HCT116 (cell line): ENCODE measurements at regions not wholly inside any gene's neighbourhood (a gene's known extent, or its start where the extent isn't known, plus 50 kb on each side); places are given as distances from the start of the nearest gene placed in this dataset.
A peak's percentile ranks its signal among the peaks of the same experiment; 100 is the strongest.

ENCODE experiments used
- ATAC-seq: fragments of 200-7000 bp; cut with Tn5 transposase; 2 replicates; pipeline ENCODE4 v1.9.1; 2020; ENCODE audit warnings: mild to moderate bottlenecking, moderate library complexity
- BruUV-seq: library from RNA; stranded (reverse); fragments of 400-500 nt; replicated peaks from 2 replicates; lab custom pipeline; 2021; lab: Mats Ljungman, UMichigan
- CTCF ChIA-PET: fragments of 300-600 bp; sonication (Branson Sonifier 250); formaldehyde crosslinking; loops from one replicate; lab custom pipeline; 2021; ENCODE audit warnings: antibody characterized with exemption; lab: Charles Lee
- POLR2A ChIA-PET: fragments of 300-600, 350-600 bp; sonication (Branson Sonifier 250); formaldehyde crosslinking; loops from one replicate; lab custom pipeline; 2021; ENCODE audit warnings: antibody characterized with exemption; lab: Charles Lee
- RAD21 ChIA-PET, 2 experiments: fragments of 300-600 bp; sonication (Branson Sonifier 250); formaldehyde crosslinking; loops; one replicate each; lab custom pipeline; 2023; ENCODE audit warnings: low total read pairs in 2 of 2; ENCODE audit not compliant: uncharacterized antibody in 2 of 2, unreplicated experiment in 2 of 2, low non-redundant PET in 1 of 2; lab: Charles Lee
- DNase-seq: peaks from one replicate; pipeline ENCODE4 v3.0.0-alpha.2; 2010; ENCODE audit warnings: low read depth, low spot score
- H2AFZ ChIP-seq: fragments of 200-600 bp; shearing (Covaris generic), sonication (generic); 2 replicates; pipeline ENCODE4 v1.6.1; 2017; ENCODE audit warnings: low read depth, mixed run types, mixed read lengths, antibody characterized with exemption, low read length; ENCODE audit not compliant: poor library complexity, severe bottlenecking
- H3K27ac ChIP-seq: 2 replicates; pipeline ENCODE4 v1.5.1; 2012; ENCODE audit warnings: low read depth, low read length
- H3K27me3 ChIP-seq: fragments of 200-600 bp; sonication (generic); 2 replicates; pipeline ENCODE4 v1.6.1; 2016; ENCODE audit warnings: mixed run types, low read length, mixed read lengths; ENCODE audit not compliant: insufficient read depth
- H3K36me3 ChIP-seq, 2 experiments: fragments of 200-500 bp in 1 of 2; fragments of 200-600 bp in 1 of 2; sonication (Bioruptor generic) in 1 of 2; sonication (generic) in 1 of 2; 2 replicates each; pipeline versions ENCODE4 v1.5.1 to v1.6.1; 2014 to 2016; ENCODE audit warnings: low read length in 2 of 2, inconsistent platforms in 1 of 2, mixed read lengths in 1 of 2, mixed run types in 1 of 2; ENCODE audit not compliant: insufficient read depth in 2 of 2, control insufficient read depth in 1 of 2
- H3K4me1 ChIP-seq, 2 experiments: fragments of 200-600 bp in 1 of 2; sonication (generic) in 1 of 2; 2 replicates each; pipeline versions ENCODE4 v1.5.1 to v1.6.1; 2012 to 2017; ENCODE audit warnings: low read length in 2 of 2, inconsistent platforms in 1 of 2, mild to moderate bottlenecking in 1 of 2, mixed read lengths in 1 of 2, mixed run types in 1 of 2, moderate library complexity in 1 of 2; ENCODE audit not compliant: insufficient read depth in 2 of 2, control insufficient read depth in 1 of 2
- H3K4me2 ChIP-seq: fragments of 200-600 bp; sonication (generic); 2 replicates; pipeline ENCODE4 v1.6.1; 2017; ENCODE audit warnings: mixed run types, low read length, mixed read lengths
- H3K4me3 ChIP-seq, 2 experiments: fragments of 200-600 bp in 1 of 2; sonication (generic) in 1 of 2; replicated peaks in 1 of 2; 2 replicates each; pipeline ENCODE4 v1.5.1; 2011 to 2016; ENCODE audit warnings: low read length in 2 of 2, control low read depth in 1 of 2, low read depth in 1 of 2, mild to moderate bottlenecking in 1 of 2, mixed read lengths in 1 of 2, mixed run types in 1 of 2
- H3K79me2 ChIP-seq: fragments of 200-600 bp; sonication (generic); 2 replicates; pipeline ENCODE4 v1.6.1; 2017; ENCODE audit warnings: mild to moderate bottlenecking, mixed run types, low read length, moderate library complexity, mixed read lengths; ENCODE audit not compliant: insufficient read depth
- H3K9ac ChIP-seq: fragments of 200-600 bp; sonication (generic); 2 replicates; pipeline ENCODE4 v1.6.1; 2016; ENCODE audit warnings: low read length, mixed read lengths
- H3K9me2 ChIP-seq: fragments of 200-600 bp; sonication (generic), shearing (Covaris generic); 2 replicates; pipeline ENCODE4 v1.6.1; 2017; ENCODE audit warnings: mixed run types, mild to moderate bottlenecking, moderate library complexity; ENCODE audit not compliant: insufficient read depth
- H3K9me3 ChIP-seq, 2 experiments: fragments of 200-500 bp in 1 of 2; fragments of 200-600 bp in 1 of 2; sonication (Bioruptor generic) in 1 of 2; sonication (generic) in 1 of 2; 2 replicates each; pipeline ENCODE4 v1.6.1; 2014 to 2017; ENCODE audit warnings: low read length in 2 of 2, mixed read lengths in 2 of 2, inconsistent platforms in 1 of 2, low read depth in 1 of 2, mild to moderate bottlenecking in 1 of 2, mixed run types in 1 of 2, moderate library complexity in 1 of 2; ENCODE audit not compliant: control insufficient read depth in 1 of 2, insufficient read depth in 1 of 2
- H4K20me1 ChIP-seq: fragments of 200-600 bp; sonication (generic), shearing (Covaris generic); 2 replicates; pipeline ENCODE4 v1.6.1; 2017; ENCODE audit warnings: mixed run types, mild to moderate bottlenecking, moderate library complexity; ENCODE audit not compliant: insufficient read depth
- ATF3 ChIP-seq: IDR thresholded peaks from 2 replicates; pipeline ENCODE4 v1.6.1; 2012
- CEBPB ChIP-seq: IDR thresholded peaks from 2 replicates; pipeline ENCODE4 v1.6.1; 2012; ENCODE audit warnings: low read depth
- EGR1 ChIP-seq: IDR thresholded peaks from 2 replicates; pipeline ENCODE4 v1.6.1; 2012; ENCODE audit warnings: low read depth
- ELF1 ChIP-seq: IDR thresholded peaks from 2 replicates; pipeline ENCODE4 v1.6.1; 2012; ENCODE audit warnings: low read depth, borderline replicate concordance
- EZH2 ChIP-seq: fragments of 200-600 bp; sonication (generic); IDR thresholded peaks from 2 replicates; pipeline ENCODE4 v1.6.1; 2017; ENCODE audit warnings: antibody characterized with exemption, mixed run types
- FOSL1 ChIP-seq: IDR thresholded peaks from 2 replicates; pipeline ENCODE4 v1.6.1; 2012; ENCODE audit warnings: low read depth
- JUND ChIP-seq: IDR thresholded peaks from 2 replicates; pipeline ENCODE4 v1.6.1; 2012
- POLR2A ChIP-seq: IDR thresholded peaks from 2 replicates; pipeline ENCODE4 v1.7.0; 2011; ENCODE audit warnings: borderline replicate concordance; ENCODE audit not compliant: insufficient read depth, insufficient read length; ENCODE audit errors: extremely low read depth
- RAD21 ChIP-seq: IDR thresholded peaks from 2 replicates; pipeline ENCODE4 v1.6.1; 2012; ENCODE audit warnings: low read depth, mild to moderate bottlenecking
- SIN3A ChIP-seq: IDR thresholded peaks from 2 replicates; pipeline ENCODE4 v1.6.1; 2012; ENCODE audit warnings: low read depth
- SP1 ChIP-seq: IDR thresholded peaks from 2 replicates; pipeline ENCODE4 v1.6.1; 2012; ENCODE audit warnings: low read depth
- SRF ChIP-seq: IDR thresholded peaks from 2 replicates; pipeline ENCODE4 v1.6.1; 2012; ENCODE audit warnings: low read depth
- TCF7L2 ChIP-seq: IDR thresholded peaks from 2 replicates; pipeline ENCODE4 v1.7.0; 2011; ENCODE audit warnings: borderline replicate concordance, inconsistent platforms; ENCODE audit not compliant: insufficient read depth, insufficient read length; ENCODE audit errors: extremely low read depth
- YY1 ChIP-seq: IDR thresholded peaks from 2 replicates; pipeline ENCODE4 v1.6.1; 2011; ENCODE audit warnings: low read length, low read depth, moderate library complexity, mild to moderate bottlenecking; ENCODE audit not compliant: insufficient replicate concordance; ENCODE audit errors: extremely low read depth
- ZBTB33 ChIP-seq: IDR thresholded peaks from 2 replicates; pipeline ENCODE4 v1.6.1; 2011; ENCODE audit warnings: mild to moderate bottlenecking, low read length, moderate library complexity; ENCODE audit not compliant: insufficient replicate concordance; ENCODE audit errors: extremely low read depth
- ZNF274 ChIP-seq: fragments of 200-500 bp; sonication (Bioruptor generic); IDR thresholded peaks from 2 replicates; pipeline ENCODE4 v1.6.1; 2014; ENCODE audit warnings: mild to moderate bottlenecking, low read depth, low read length, inconsistent platforms
- intact Hi-C: fragments of 100-400 bp; cut with micrococcal nuclease; formaldehyde crosslinking; loops from 2 replicates; pipeline ENCODE4 v1.10.0; 2022

GRCh38 chr10:58137813-58138212, 129.9 kb downstream of the IPMK start:
- POLR2A ChIA-PET: no interaction called here
- ATAC-seq (no peak), DNase-seq (no peak)
- Histone ChIP-seq H3K27ac (no peak overlapping the region), H3K9me3 (no peaks in the 10 kb centered on the region), H3K27me3 (no peaks in the 10 kb centered on the region), H3K4me3 (no peak overlapping the region), H3K9me2 (no peaks in the 10 kb centered on the region), H4K20me1 (no peaks in the 10 kb centered on the region), H2AFZ (no peak overlapping the region), H3K4me2 (no peak overlapping the region), H3K79me2 (no peaks in the 10 kb centered on the region), H3K9ac (no peak overlapping the region), H3K36me3 (no peaks in the 10 kb centered on the region), H3K4me1 (no peaks in the 10 kb centered on the region)
- RAD21 ChIA-PET: no interaction called here
- CTCF ChIA-PET: no interaction called here
- no TSS peak for BruUV-seq
- intact Hi-C loops: no loop called here
- TF ChIP-seq ZBTB33 (no peak), TCF7L2 (peak; percentile 98)

GRCh38 chr10:58115218-58116050, 152.3 kb downstream of the IPMK start:
- Histone ChIP-seq H3K9me2 (no peaks in the 10 kb centered on the region), H3K4me2 (no peak overlapping the region), H3K79me2 (no peaks in the 10 kb centered on the region), H3K9me3 (no peaks in the 10 kb centered on the region), H2AFZ (no peak overlapping the region), H3K36me3 (no peaks in the 10 kb centered on the region), H3K4me1 (no peaks in the 10 kb centered on the region), H3K27ac (no peak overlapping the region), H3K27me3 (no peaks in the 10 kb centered on the region), H4K20me1 (no peaks in the 10 kb centered on the region), H3K4me3 (no peak overlapping the region), H3K9ac (no peak overlapping the region)
- DNase-seq: no peak
- ChIA-PET POLR2A (no interaction called here), CTCF (no interaction called here), RAD21 (no interaction called here)
- ATAC-seq: no peak
- no TSS peak for BruUV-seq
- intact Hi-C loops: no loop called here
- TF ChIP-seq SIN3A: no peak
- TF ChIP-seq CEBPB: no peak
- no peak for TF ChIP-seq TCF7L2
- no peak for TF ChIP-seq ZNF274
- no peak for TF ChIP-seq ZBTB33
- TF ChIP-seq SP1: no peak
- TF ChIP-seq YY1: no peak
- TF ChIP-seq ELF1: no peak
- TF ChIP-seq ATF3: no peak
- no peak for TF ChIP-seq FOSL1
- TF ChIP-seq EZH2: no peak
- TF ChIP-seq JUND: no peak
- no peak for TF ChIP-seq SRF
- no peak for TF ChIP-seq EGR1
- TF ChIP-seq POLR2A: no peak
- TF ChIP-seq RAD21: no peak
